ENCODE measurements at regions not wholly inside any gene's neighbourhood (a gene's known extent, or its start where the extent isn't known, plus 50 kb on each side); places are given as distances from the start of the nearest gene placed in this dataset.

GRCh38 chr5:25393957-25394356 lies 749.2 kb upstream of the CDH10 start:
- in situ Hi-C loops (cut with MboI; ENCODE audit: low pct_unique_long_range_greater_than_20kb, low sequenced_read_pairs, unreplicated experiment), result no loop called here
- TF ChIP-seq CTCF (IDR thresholded peaks at IDR 0.05; ENCODE audit: extremely low read depth, insufficient read depth, missing control alignments), result no peak
- no peak for DNase-seq (ENCODE audit: low spot score)

- DNase-seq (ENCODE audit: low spot score), result no peak
- no peak for TF ChIP-seq CTCF (IDR thresholded peaks at IDR 0.05; ENCODE audit: extremely low read depth, insufficient read depth, missing control alignments)
- in situ Hi-C loops (cut with MboI; ENCODE audit: low pct_unique_long_range_greater_than_20kb, low sequenced_read_pairs, unreplicated experiment), result no loop called here
These were observed 748.5 kb upstream of the CDH10 start for GRCh38 chr5:25393256-25393655.

- in situ Hi-C loops (cut with MboI; ENCODE audit: low pct_unique_long_range_greater_than_20kb, low sequenced_read_pairs, unreplicated experiment), result no loop called here
These were observed 743.2 kb upstream of the CDH10 start for GRCh38 chr5:25387953-25388352.

GRCh38 chr5:25362799-25363198 lies 718.0 kb upstream of the CDH10 start:
- in situ Hi-C loops (cut with MboI; ENCODE audit: low pct_unique_long_range_greater_than_20kb, low sequenced_read_pairs, unreplicated experiment), result no loop called here
- no peak for TF ChIP-seq CTCF (IDR thresholded peaks at IDR 0.05; ENCODE audit: extremely low read depth, insufficient read depth, missing control alignments)
- no peak for DNase-seq (ENCODE audit: low spot score)

More at GRCh38 chr5:25387953-25388352, 743.2 kb upstream of the CDH10 start:
- no peak for DNase-seq (ENCODE audit: low spot score)
- no peak for TF ChIP-seq CTCF (IDR thresholded peaks at IDR 0.05; ENCODE audit: extremely low read depth, insufficient read depth, missing control alignments)

GRCh38 chr5:25358919-25359318 lies 714.1 kb upstream of the CDH10 start:
- no peak for TF ChIP-seq CTCF (IDR thresholded peaks at IDR 0.05; ENCODE audit: extremely low read depth, insufficient read depth, missing control alignments)
- no peak for DNase-seq (ENCODE audit: low spot score)
- in situ Hi-C loops (cut with MboI; ENCODE audit: low pct_unique_long_range_greater_than_20kb, low sequenced_read_pairs, unreplicated experiment), result no loop called here

- no peak for TF ChIP-seq CTCF (IDR thresholded peaks at IDR 0.05; ENCODE audit: extremely low read depth, insufficient read depth, missing control alignments)
- in situ Hi-C loops (cut with MboI; ENCODE audit: low pct_unique_long_range_greater_than_20kb, low sequenced_read_pairs, unreplicated experiment), result no loop called here
- no peak for DNase-seq (ENCODE audit: low spot score)
These were observed 712.8 kb upstream of the CDH10 start for GRCh38 chr5:25357605-25358004.

GRCh38 chr5:25349746-25350145 lies 705.0 kb upstream of the CDH10 start:
- no peak for DNase-seq (ENCODE audit: low spot score)
- no peak for TF ChIP-seq CTCF (IDR thresholded peaks at IDR 0.05; ENCODE audit: extremely low read depth, insufficient read depth, missing control alignments)
- in situ Hi-C loops (cut with MboI; ENCODE audit: low pct_unique_long_range_greater_than_20kb, low sequenced_read_pairs, unreplicated experiment), result no loop called here

Measured in GM13977 (cell line).